ENCODE measurements at regions not wholly inside any gene's neighbourhood (a gene's known extent, or its start where the extent isn't known, plus 50 kb on each side); places are given as distances from the start of the nearest gene placed in this dataset.

GRCh38 chr2:150373374-150373773 lies 114.1 kb downstream of the RND3 start:
- POLR2A ChIA-PET, result no interaction called here
- CTCF ChIA-PET, result interaction anchor here (1.3 kb wide), 1 partner anchor 9 kb away, joined by 3 read pairs; no protein-coding TSS in a partner anchor

GRCh38 chr2:150371044-150371818 lies 116.2 kb downstream of the RND3 start:
- H3K4me3 ChIP-seq (ENCODE audit: control insufficient read depth in 1 of 7, extremely low read depth in 1 of 7, insufficient read depth in 4 of 7, low read depth in 2 of 7, low read length in 6 of 7), result no peak overlapping the region
- no peak for DNase-seq
- H3K9me3 ChIP-seq (ENCODE audit: control extremely low read depth in 1 of 5, control insufficient read depth in 4 of 5, insufficient read depth in 2 of 5, low read depth in 1 of 5, low read length in 4 of 5), result peaks cover 0 to 2% (median 0%) of the 10 kb centered on the region in 5 experiments
- no peak overlapping the region for H3K27ac ChIP-seq (ENCODE audit: insufficient read depth in 1 of 2, low read depth in 1 of 2, low read length in 2 of 2, poor library complexity in 1 of 2, severe bottlenecking in 2 of 2)
- ChIA-PET CTCF (no interaction called here), POLR2A (no interaction called here)
- H3K4me1 ChIP-seq (ENCODE audit: control extremely low read depth in 1 of 4, control insufficient read depth in 4 of 4, insufficient read depth in 4 of 4, low read length in 3 of 4), result no peaks in the 10 kb centered on the region
- WGBS (ENCODE audit: insufficient coverage), result no CpG with 5 or more reads among the region's 3 CpGs
- no peaks in the 10 kb centered on the region for H3K27me3 ChIP-seq (replicated peaks in 2 of 5; ENCODE audit: control insufficient read depth in 4 of 5, insufficient read depth in 5 of 5, low read length in 4 of 5)
- no peaks in the 10 kb centered on the region for H3K36me3 ChIP-seq (ENCODE audit: control insufficient read depth in 4 of 4, insufficient read depth in 4 of 4, low read length in 3 of 4)

More at GRCh38 chr2:150373374-150373773, 114.1 kb downstream of the RND3 start:
- H3K27me3 ChIP-seq (replicated peaks in 2 of 5; ENCODE audit: control insufficient read depth in 4 of 5, insufficient read depth in 5 of 5, low read length in 4 of 5), result no peaks in the 10 kb centered on the region
- H3K4me3 ChIP-seq (ENCODE audit: control insufficient read depth in 1 of 7, extremely low read depth in 1 of 7, insufficient read depth in 4 of 7, low read depth in 2 of 7, low read length in 6 of 7), result no peak overlapping the region
- H3K4me1 ChIP-seq (ENCODE audit: control extremely low read depth in 1 of 4, control insufficient read depth in 4 of 4, insufficient read depth in 4 of 4, low read length in 3 of 4), result no peaks in the 10 kb centered on the region
- no CpG with 5 or more reads among the region's 2 CpGs for WGBS (ENCODE audit: insufficient coverage)
- DNase-seq, result no peak
- H3K36me3 ChIP-seq (ENCODE audit: control insufficient read depth in 4 of 4, insufficient read depth in 4 of 4, low read length in 3 of 4), result no peaks in the 10 kb centered on the region
- peaks cover 0 to 2% (median 0%) of the 10 kb centered on the region in 5 experiments for H3K9me3 ChIP-seq (ENCODE audit: control extremely low read depth in 1 of 5, control insufficient read depth in 4 of 5, insufficient read depth in 2 of 5, low read depth in 1 of 5, low read length in 4 of 5)
- H3K27ac ChIP-seq (ENCODE audit: insufficient read depth in 1 of 2, low read depth in 1 of 2, low read length in 2 of 2, poor library complexity in 1 of 2, severe bottlenecking in 2 of 2), result no peak overlapping the region

- Histone ChIP-seq H3K4me3 (ENCODE audit: control insufficient read depth in 1 of 7, extremely low read depth in 1 of 7, insufficient read depth in 4 of 7, low read depth in 2 of 7, low read length in 6 of 7) (no peak overlapping the region), H3K27ac (ENCODE audit: insufficient read depth in 1 of 2, low read depth in 1 of 2, low read length in 2 of 2, poor library complexity in 1 of 2, severe bottlenecking in 2 of 2) (no peak overlapping the region), H3K9me3 (ENCODE audit: control extremely low read depth in 1 of 5, control insufficient read depth in 4 of 5, insufficient read depth in 2 of 5, low read depth in 1 of 5, low read length in 4 of 5) (peaks cover 0 to 2% (median 0%) of the 10 kb centered on the region in 5 experiments), H3K4me1 (ENCODE audit: control extremely low read depth in 1 of 4, control insufficient read depth in 4 of 4, insufficient read depth in 4 of 4, low read length in 3 of 4) (no peaks in the 10 kb centered on the region), H3K27me3 (replicated peaks in 2 of 5; ENCODE audit: control insufficient read depth in 4 of 5, insufficient read depth in 5 of 5, low read length in 4 of 5) (no peaks in the 10 kb centered on the region), H3K36me3 (ENCODE audit: control insufficient read depth in 4 of 4, insufficient read depth in 4 of 4, low read length in 3 of 4) (no peaks in the 10 kb centered on the region)
- DNase-seq, result no peak
- 100% methylated on average over 1 of the region's 4 CpGs for WGBS (ENCODE audit: insufficient coverage)
- ChIA-PET POLR2A (no interaction called here), CTCF (no interaction called here)
Measured at GRCh38 chr2:150370561-150370960, 116.9 kb downstream of the RND3 start.

GRCh38 chr2:150369862-150370261 lies 117.6 kb downstream of the RND3 start:
- POLR2A ChIA-PET, result no interaction called here
- H3K27me3 ChIP-seq (replicated peaks in 2 of 5; ENCODE audit: control insufficient read depth in 4 of 5, insufficient read depth in 5 of 5, low read length in 4 of 5), result no peaks in the 10 kb centered on the region
- CTCF ChIA-PET, result no interaction called here
- H3K27ac ChIP-seq (ENCODE audit: insufficient read depth in 1 of 2, low read depth in 1 of 2, low read length in 2 of 2, poor library complexity in 1 of 2, severe bottlenecking in 2 of 2), result no peak overlapping the region
- WGBS (ENCODE audit: insufficient coverage), result 92% methylated on average over 9 of the region's 9 CpGs
- DNase-seq, result no peak
- no peak overlapping the region for H3K4me3 ChIP-seq (ENCODE audit: control insufficient read depth in 1 of 7, extremely low read depth in 1 of 7, insufficient read depth in 4 of 7, low read depth in 2 of 7, low read length in 6 of 7)
- H3K36me3 ChIP-seq (ENCODE audit: control insufficient read depth in 4 of 4, insufficient read depth in 4 of 4, low read length in 3 of 4), result no peaks in the 10 kb centered on the region
- peaks cover 0 to 2% (median 0%) of the 10 kb centered on the region in 5 experiments for H3K9me3 ChIP-seq (ENCODE audit: control extremely low read depth in 1 of 5, control insufficient read depth in 4 of 5, insufficient read depth in 2 of 5, low read depth in 1 of 5, low read length in 4 of 5)
- no peaks in the 10 kb centered on the region for H3K4me1 ChIP-seq (ENCODE audit: control extremely low read depth in 1 of 4, control insufficient read depth in 4 of 4, insufficient read depth in 4 of 4, low read length in 3 of 4)

GRCh38 chr2:150358468-150358807 lies 129.0 kb downstream of the RND3 start:
- POLR2A ChIA-PET, result no interaction called here
- 78% methylated on average over 3 of the region's 3 CpGs for WGBS (ENCODE audit: insufficient coverage)
- H3K4me3 ChIP-seq (ENCODE audit: control insufficient read depth in 1 of 7, extremely low read depth in 1 of 7, insufficient read depth in 4 of 7, low read depth in 2 of 7, low read length in 6 of 7), result no peak overlapping the region
- H3K27ac ChIP-seq (ENCODE audit: insufficient read depth in 1 of 2, low read depth in 1 of 2, low read length in 2 of 2, poor library complexity in 1 of 2, severe bottlenecking in 2 of 2), result no peak overlapping the region
- no peak for DNase-seq
- no peaks in the 10 kb centered on the region for H3K4me1 ChIP-seq (ENCODE audit: control extremely low read depth in 1 of 4, control insufficient read depth in 4 of 4, insufficient read depth in 4 of 4, low read length in 3 of 4)
- H3K9me3 ChIP-seq (ENCODE audit: control extremely low read depth in 1 of 5, control insufficient read depth in 4 of 5, insufficient read depth in 2 of 5, low read depth in 1 of 5, low read length in 4 of 5), result no peaks in the 10 kb centered on the region
- CTCF ChIA-PET, result no interaction called here
- no peaks in the 10 kb centered on the region for H3K36me3 ChIP-seq (ENCODE audit: control insufficient read depth in 4 of 4, insufficient read depth in 4 of 4, low read length in 3 of 4)
- H3K27me3 ChIP-seq (replicated peaks in 2 of 5; ENCODE audit: control insufficient read depth in 4 of 5, insufficient read depth in 5 of 5, low read length in 4 of 5), result no peaks in the 10 kb centered on the region

- CTCF ChIA-PET, result no interaction called here
- no peaks in the 10 kb centered on the region for H3K4me1 ChIP-seq (ENCODE audit: control extremely low read depth in 1 of 4, control insufficient read depth in 4 of 4, insufficient read depth in 4 of 4, low read length in 3 of 4)
- no peaks in the 10 kb centered on the region for H3K36me3 ChIP-seq (ENCODE audit: control insufficient read depth in 4 of 4, insufficient read depth in 4 of 4, low read length in 3 of 4)
- DNase-seq, result no peak
- WGBS (ENCODE audit: insufficient coverage), result no CpG with 5 or more reads among the region's 2 CpGs
- H3K27me3 ChIP-seq (replicated peaks in 2 of 5; ENCODE audit: control insufficient read depth in 4 of 5, insufficient read depth in 5 of 5, low read length in 4 of 5), result no peaks in the 10 kb centered on the region
- H3K9me3 ChIP-seq (ENCODE audit: control extremely low read depth in 1 of 5, control insufficient read depth in 4 of 5, insufficient read depth in 2 of 5, low read depth in 1 of 5, low read length in 4 of 5), result no peaks in the 10 kb centered on the region
- H3K4me3 ChIP-seq (ENCODE audit: control insufficient read depth in 1 of 7, extremely low read depth in 1 of 7, insufficient read depth in 4 of 7, low read depth in 2 of 7, low read length in 6 of 7), result no peak overlapping the region
- POLR2A ChIA-PET, result no interaction called here
- no peak overlapping the region for H3K27ac ChIP-seq (ENCODE audit: insufficient read depth in 1 of 2, low read depth in 1 of 2, low read length in 2 of 2, poor library complexity in 1 of 2, severe bottlenecking in 2 of 2)
Measured at GRCh38 chr2:150357770-150358467, 129.5 kb downstream of the RND3 start.

- Histone ChIP-seq H3K27ac (ENCODE audit: insufficient read depth in 1 of 2, low read depth in 1 of 2, low read length in 2 of 2, poor library complexity in 1 of 2, severe bottlenecking in 2 of 2) (no peak overlapping the region), H3K4me3 (ENCODE audit: control insufficient read depth in 1 of 7, extremely low read depth in 1 of 7, insufficient read depth in 4 of 7, low read depth in 2 of 7, low read length in 6 of 7) (no peak overlapping the region), H3K4me1 (ENCODE audit: control extremely low read depth in 1 of 4, control insufficient read depth in 4 of 4, insufficient read depth in 4 of 4, low read length in 3 of 4) (no peaks in the 10 kb centered on the region), H3K27me3 (replicated peaks in 2 of 5; ENCODE audit: control insufficient read depth in 4 of 5, insufficient read depth in 5 of 5, low read length in 4 of 5) (no peaks in the 10 kb centered on the region), H3K36me3 (ENCODE audit: control insufficient read depth in 4 of 4, insufficient read depth in 4 of 4, low read length in 3 of 4) (no peaks in the 10 kb centered on the region), H3K9me3 (ENCODE audit: control extremely low read depth in 1 of 5, control insufficient read depth in 4 of 5, insufficient read depth in 2 of 5, low read depth in 1 of 5, low read length in 4 of 5) (no peaks in the 10 kb centered on the region)
- 94% methylated on average over 2 of the region's 2 CpGs for WGBS (ENCODE audit: insufficient coverage)
- DNase-seq, result no peak
- ChIA-PET POLR2A (no interaction called here), CTCF (no interaction called here)
Measured at GRCh38 chr2:150355440-150355839, 132.0 kb downstream of the RND3 start.

Measured in common myeloid progenitor, CD34-positive (primary cell).